GM23338 (cell line): ENCODE measurements at regions not wholly inside any gene's neighbourhood (a gene's known extent, or its start where the extent isn't known, plus 50 kb on each side); places are given as distances from the start of the nearest gene placed in this dataset.
"Not testable (repeated sequence)": the region's sequence is repeated elsewhere in the genome, so short reads cannot be mapped to it uniquely, and the experiment has no call there.

Experiments used
- ATAC-seq: fragments of 200-7000 bp; cut with Tn5 transposase; 3 replicates; pipeline ENCODE4 v1.9.1; 2020
- DNase-seq: peaks from one replicate; pipeline ENCODE4 v3.0.0-alpha.2; 2015; ENCODE audit warnings: low spot score
- H2AFZ ChIP-seq: fragments of 200-600 bp; sonication (generic); 2 replicates; pipeline ENCODE4 v1.8.0; 2016; ENCODE audit warnings: antibody characterized with exemption, mild to moderate bottlenecking, moderate library complexity
- H3F3A ChIP-seq: fragments of 200-600 bp; sonication (generic); replicated peaks from 2 replicates; pipeline ENCODE4 v1.8.0; 2017; ENCODE audit warnings: antibody characterized with exemption, mixed run types, low read depth
- H3K27ac ChIP-seq: fragments of 200-600 bp; sonication (generic); 2 replicates; pipeline ENCODE4 v1.6.1; 2016; ENCODE audit warnings: low read depth
- H3K27me3 ChIP-seq: fragments of 200-600 bp; sonication (generic); 2 replicates; pipeline ENCODE4 v1.8.0; 2016; ENCODE audit warnings: mild to moderate bottlenecking, mixed run types, moderate library complexity; ENCODE audit not compliant: insufficient read depth
- H3K36me3 ChIP-seq: fragments of 200-600 bp; sonication (generic); 2 replicates; pipeline ENCODE4 v1.8.0; 2016; ENCODE audit warnings: mild to moderate bottlenecking; ENCODE audit not compliant: insufficient read depth
- H3K4me1 ChIP-seq: fragments of 200-600 bp; sonication (generic); 2 replicates; pipeline ENCODE4 v1.8.0; 2016; ENCODE audit warnings: mild to moderate bottlenecking, moderate library complexity; ENCODE audit not compliant: insufficient read depth
- H3K4me2 ChIP-seq: fragments of 200-600 bp; sonication (generic); 2 replicates; pipeline ENCODE4 v1.7.1; 2017; ENCODE audit warnings: mixed run types
- H3K4me3 ChIP-seq: fragments of 200-600 bp; sonication (generic); 2 replicates; pipeline ENCODE4 v1.6.1; 2016; ENCODE audit warnings: mixed run types
- H3K79me2 ChIP-seq: fragments of 200-600 bp; sonication (generic); replicated peaks from 2 replicates; pipeline ENCODE4 v1.8.0; 2017; ENCODE audit warnings: mild to moderate bottlenecking; ENCODE audit not compliant: insufficient read depth
- H3K9me2 ChIP-seq: fragments of 200-600 bp; sonication (generic); 2 replicates; pipeline ENCODE4 v1.8.0; 2017; ENCODE audit not compliant: insufficient read depth
- H4K20me1 ChIP-seq: fragments of 200-600 bp; sonication (generic); replicated peaks from 2 replicates; pipeline ENCODE4 v1.8.0; 2017; ENCODE audit warnings: mild to moderate bottlenecking; ENCODE audit not compliant: insufficient read depth
- H3K27ac Mint-ChIP-seq: 2 replicates; pipeline ENCODE4 v1.8.0; 2020; ENCODE audit warnings: inconsistent platforms, mild to moderate bottlenecking, moderate library complexity, mixed read lengths
- H3K27me3 Mint-ChIP-seq: 3 replicates; pipeline ENCODE4 v1.8.0; 2022; ENCODE audit warnings: low read depth, mild to moderate bottlenecking, moderate library complexity, mixed read lengths, inconsistent platforms; ENCODE audit not compliant: insufficient read depth, poor library complexity
- H3K36me3 Mint-ChIP-seq: 3 replicates; pipeline ENCODE4 v1.8.0; 2021; ENCODE audit warnings: low read depth, mild to moderate bottlenecking, inconsistent platforms, moderate library complexity, mixed read lengths
- H3K4me1 Mint-ChIP-seq: 3 replicates; pipeline ENCODE4 v1.8.0; 2020; ENCODE audit warnings: mild to moderate bottlenecking, inconsistent platforms, mixed read lengths
- H3K4me3 Mint-ChIP-seq: 3 replicates; pipeline ENCODE4 v1.8.0; 2021; ENCODE audit warnings: moderate library complexity, mild to moderate bottlenecking, inconsistent platforms, mixed read lengths
- H3K9me3 Mint-ChIP-seq: 3 replicates; pipeline ENCODE4 v1.8.0; 2020; ENCODE audit warnings: moderate library complexity, mild to moderate bottlenecking, inconsistent platforms, mixed read lengths
- CREB1 ChIP-seq: fragments of 250-450 bp; sonication (Bioruptor Pico); IDR thresholded peaks from 2 replicates; pipeline ENCODE4 v1.5.0; 2020; ENCODE audit warnings: low read depth, mild to moderate bottlenecking, moderate library complexity
- CTCF ChIP-seq, 2 experiments: fragments of 200-600 bp in 1 of 2; sonication (generic) in 1 of 2; conservative IDR thresholded peaks; 2 replicates each; pipeline versions ENCODE4 v1.5.1 to v1.6.1; 2016 to 2017; ENCODE audit warnings: antibody characterized with exemption in 2 of 2, low read depth in 2 of 2, mild to moderate bottlenecking in 2 of 2, moderate library complexity in 1 of 2
- EZH2 ChIP-seq: fragments of 200-600 bp; sonication (generic); IDR thresholded peaks from one replicate; pipeline ENCODE4 v1.8.0; 2017; ENCODE audit warnings: antibody characterized with exemption, mild to moderate bottlenecking, low read depth; ENCODE audit not compliant: unreplicated experiment
- EZH2phosphoT487 ChIP-seq: fragments of 200-600 bp; sonication (generic); IDR thresholded peaks from one replicate; pipeline ENCODE4 v1.8.1; 2018; ENCODE audit warnings: antibody characterized with exemption; ENCODE audit not compliant: unreplicated experiment
- JUNB ChIP-seq: IDR thresholded peaks from one replicate; pipeline ENCODE4 v1.6.1; 2016; ENCODE audit warnings: antibody characterized with exemption; ENCODE audit not compliant: unreplicated experiment
- REST ChIP-seq: IDR thresholded peaks from one replicate; pipeline ENCODE4 v1.6.1; 2018; ENCODE audit warnings: antibody characterized with exemption; ENCODE audit not compliant: unreplicated experiment
- STAT1 ChIP-seq: IDR thresholded peaks from one replicate; pipeline ENCODE4 v1.6.1; 2016; ENCODE audit warnings: antibody characterized with exemption; ENCODE audit not compliant: unreplicated experiment
- ZNF114 ChIP-seq: fragments of 250-450 bp; sonication (Bioruptor Pico); IDR thresholded peaks from 2 replicates; pipeline ENCODE4 v1.5.0; 2020; ENCODE audit warnings: mild to moderate bottlenecking, moderate library complexity
- ZNF331 ChIP-seq: fragments of 250-450 bp; sonication (Bioruptor Pico); IDR thresholded peaks from 2 replicates; pipeline ENCODE4 v1.5.0; 2020; ENCODE audit warnings: low read depth, mild to moderate bottlenecking, moderate library complexity
- ZNF462 ChIP-seq: fragments of 250-450 bp; sonication (Bioruptor Pico); IDR thresholded peaks from 2 replicates; pipeline ENCODE4 v1.5.0; 2020; ENCODE audit warnings: mild to moderate bottlenecking, moderate library complexity

GRCh38 chr10:100666634-100667033, 78.7 kb upstream of the PAX2 start:
- H3K27me3 Mint-ChIP-seq = peaks cover 34% of the 10 kb centered on the region
- not testable (repeated sequence) for H3K9me3 Mint-ChIP-seq, H3K27ac Mint-ChIP-seq

GRCh38 chr10:100669616-100670015, 75.8 kb upstream of the PAX2 start:
- ATAC-seq (no peak), DNase-seq (no peak)
- H3K4me3 ChIP-seq = no peak overlapping the region
- Mint-ChIP-seq H3K27ac (no peak overlapping the region), H3K4me3 (no peak overlapping the region), H3K9me3 (no peaks in the 10 kb centered on the region), H3K4me1 (peaks cover 37% of the 10 kb centered on the region), H3K36me3 (no peaks in the 10 kb centered on the region), H3K27me3 (peaks cover 39% of the 10 kb centered on the region)
- H4K20me1 ChIP-seq = no peaks in the 10 kb centered on the region; the same call in 1 of the 2 replicates
- H3K27me3 ChIP-seq = peaks cover 70% of the 10 kb centered on the region
- no peak overlapping the region for H3K27ac ChIP-seq
- no peaks in the 10 kb centered on the region for H3K36me3 ChIP-seq
- 0 out of 2 replicates have a peak, but pooled peaks cover 11% of the 10 kb centered on the region for H3F3A ChIP-seq
- no peaks in the 10 kb centered on the region for H3K9me2 ChIP-seq
- H3K79me2 ChIP-seq = no peaks in the 10 kb centered on the region
- H3K4me1 ChIP-seq = peaks cover 26% of the 10 kb centered on the region
- no peak overlapping the region for H3K4me2 ChIP-seq
- no peak overlapping the region for H2AFZ ChIP-seq
- TF ChIP-seq ZNF114 (CRISPR knock-in tag) (no peak), EZH2 (no peak), CREB1 (no peak), EZH2phosphoT487 (no peak), STAT1 (no peak), JUNB (no peak), ZNF331 (no peak), REST (no peak), CTCF (conservative IDR thresholded peaks at IDR 0.05; ENCODE audit: low read depth in 2 of 2) (no peak), ZNF462 (no peak)

More at GRCh38 chr10:100666634-100667033, 78.7 kb upstream of the PAX2 start:
- H3K4me3 ChIP-seq, H3K27ac ChIP-seq, DNase-seq, ATAC-seq, H3K36me3 Mint-ChIP-seq, H4K20me1 ChIP-seq, H3F3A ChIP-seq, H3K9me2 ChIP-seq, H3K36me3 ChIP-seq, H3K79me2 ChIP-seq, H3K4me2 ChIP-seq, H3K4me3 Mint-ChIP-seq, H2AFZ ChIP-seq: not testable (repeated sequence)
- Histone ChIP-seq H3K4me1 (peaks cover 33% of the 10 kb centered on the region), H3K27me3 (peaks cover 76% of the 10 kb centered on the region)
- H3K4me1 Mint-ChIP-seq = peaks cover 47% of the 10 kb centered on the region
